HepG2 (cell line): ENCODE measurements at regions not wholly inside any gene's neighbourhood (a gene's known extent, or its start where the extent isn't known, plus 50 kb on each side); places are given as distances from the start of the nearest gene placed in this dataset.

Experiments
- BCL6 ChIP-seq: IDR thresholded peaks from 2 replicates; pipeline ENCODE4 v1.6.1; 2016; ENCODE audit warnings: missing genetic modification reagents, missing compliant biosample characterization
- FOXM1 ChIP-seq: sonication (generic); formaldehyde crosslinking; IDR thresholded peaks from 2 replicates; pipeline ENCODE4 v1.5.0; 2020; ENCODE audit warnings: missing genetic modification reagents
- GTF2F1 ChIP-seq: fragments of 150-350 bp; IDR thresholded peaks from 2 replicates; pipeline ENCODE4 v1.6.1; 2014; ENCODE audit warnings: low read length
- HHEX ChIP-seq: IDR thresholded peaks from 2 replicates; pipeline ENCODE4 v1.6.1; 2016; ENCODE audit warnings: control low read depth
- HNF4A ChIP-seq: sonication (generic); formaldehyde crosslinking; IDR thresholded peaks from 2 replicates; pipeline ENCODE4 v1.4.0; 2020; ENCODE audit warnings: missing genetic modification reagents
- SALL1 ChIP-seq: sonication (generic); formaldehyde crosslinking; IDR thresholded peaks from 2 replicates; pipeline ENCODE4 v1.8.0; 2022; ENCODE audit warnings: mild to moderate bottlenecking, missing genetic modification reagents
- SALL2 ChIP-seq: sonication (generic); formaldehyde crosslinking; IDR thresholded peaks from 2 replicates; pipeline ENCODE4 v1.8.1; 2023; ENCODE audit warnings: mild to moderate bottlenecking, missing genetic modification reagents, inconsistent platforms
- SIX4 ChIP-seq: sonication (generic); formaldehyde crosslinking; IDR thresholded peaks from 2 replicates; pipeline ENCODE4 v1.4.0; 2020; ENCODE audit warnings: missing genetic modification reagents
- TGIF2 ChIP-seq: IDR thresholded peaks from 2 replicates; pipeline ENCODE4 v1.6.1; 2016; ENCODE audit warnings: control low read depth, missing compliant biosample characterization
- ZFP1 ChIP-seq: IDR thresholded peaks from 2 replicates; pipeline ENCODE4 v1.6.1; 2016
- ZNF33A ChIP-seq: sonication (generic); formaldehyde crosslinking; IDR thresholded peaks from 2 replicates; pipeline ENCODE4 v1.5.1; 2020; ENCODE audit warnings: missing genetic modification reagents, mild to moderate bottlenecking, moderate library complexity, borderline replicate concordance
- ZNF510 ChIP-seq: sonication (generic); formaldehyde crosslinking; IDR thresholded peaks from 2 replicates; pipeline ENCODE4 v1.4.0; 2020; ENCODE audit warnings: low read depth, mild to moderate bottlenecking, missing genetic modification reagents
- ZNF563 ChIP-seq: sonication (generic); formaldehyde crosslinking; IDR thresholded peaks from 2 replicates; pipeline ENCODE4 v1.8.0; 2022; ENCODE audit warnings: mild to moderate bottlenecking, moderate library complexity, missing genetic modification reagents
- TF ChIP-seq, protein P1 (sequence below): sonication (generic); formaldehyde crosslinking; IDR thresholded peaks from 2 replicates; pipeline ENCODE4 v1.4.0; 2020; ENCODE audit warnings: missing genetic modification reagents
- TF ChIP-seq, protein P2 (sequence below): fragments of 450-650 bp; IDR thresholded peaks from 2 replicates; pipeline ENCODE4 v1.6.1; 2016
- TF ChIP-seq, protein P3 (sequence below): sonication (generic); formaldehyde crosslinking; IDR thresholded peaks from 2 replicates; pipeline ENCODE4 v1.5.0; 2020; ENCODE audit warnings: mild to moderate bottlenecking, missing genetic modification reagents, borderline replicate concordance

GRCh38 chr2:234773764-234774409, 177.9 kb upstream of the SH3BP4 start (continued):
- TF ChIP-seq FOXM1: no peak
- TF ChIP-seq BCL6 (CRISPR knock-in tag): peak; percentile 39; the same call in 1 of the 2 replicates
- no peak for TF ChIP-seq TGIF2 (CRISPR knock-in tag)
- 0 out of 2 replicates have a peak, but pooled peaks have one; percentile 19 for TF ChIP-seq SALL1 (CRISPR knock-in tag)
- TF ChIP-seq SIX4 (CRISPR knock-in tag): no peak
- TF ChIP-seq, protein P1, sequence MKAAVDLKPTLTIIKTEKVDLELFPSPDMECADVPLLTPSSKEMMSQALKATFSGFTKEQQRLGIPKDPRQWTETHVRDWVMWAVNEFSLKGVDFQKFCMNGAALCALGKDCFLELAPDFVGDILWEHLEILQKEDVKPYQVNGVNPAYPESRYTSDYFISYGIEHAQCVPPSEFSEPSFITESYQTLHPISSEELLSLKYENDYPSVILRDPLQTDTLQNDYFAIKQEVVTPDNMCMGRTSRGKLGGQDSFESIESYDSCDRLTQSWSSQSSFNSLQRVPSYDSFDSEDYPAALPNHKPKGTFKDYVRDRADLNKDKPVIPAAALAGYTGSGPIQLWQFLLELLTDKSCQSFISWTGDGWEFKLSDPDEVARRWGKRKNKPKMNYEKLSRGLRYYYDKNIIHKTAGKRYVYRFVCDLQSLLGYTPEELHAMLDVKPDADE (CRISPR knock-in tag): no peak
- TF ChIP-seq HHEX (CRISPR knock-in tag): no peak
- TF ChIP-seq, protein P2, sequence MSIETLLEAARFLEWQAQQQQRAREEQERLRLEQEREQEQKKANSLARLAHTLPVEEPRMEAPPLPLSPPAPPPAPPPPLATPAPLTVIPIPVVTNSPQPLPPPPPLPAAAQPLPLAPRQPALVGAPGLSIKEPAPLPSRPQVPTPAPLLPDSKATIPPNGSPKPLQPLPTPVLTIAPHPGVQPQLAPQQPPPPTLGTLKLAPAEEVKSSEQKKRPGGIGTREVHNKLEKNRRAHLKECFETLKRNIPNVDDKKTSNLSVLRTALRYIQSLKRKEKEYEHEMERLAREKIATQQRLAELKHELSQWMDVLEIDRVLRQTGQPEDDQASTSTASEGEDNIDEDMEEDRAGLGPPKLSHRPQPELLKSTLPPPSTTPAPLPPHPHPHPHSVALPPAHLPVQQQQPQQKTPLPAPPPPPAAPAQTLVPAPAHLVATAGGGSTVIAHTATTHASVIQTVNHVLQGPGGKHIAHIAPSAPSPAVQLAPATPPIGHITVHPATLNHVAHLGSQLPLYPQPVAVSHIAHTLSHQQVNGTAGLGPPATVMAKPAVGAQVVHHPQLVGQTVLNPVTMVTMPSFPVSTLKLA: no peak
- TF ChIP-seq ZFP1: no peak
- no peak for TF ChIP-seq ZNF33A (CRISPR knock-in tag)
- no peak for TF ChIP-seq ZNF510
- no peak for TF ChIP-seq ZNF563 (CRISPR knock-in tag)
- TF ChIP-seq SALL2 (CRISPR knock-in tag): no peak
- no peak for TF ChIP-seq GTF2F1
- TF ChIP-seq HNF4A: no peak
- TF ChIP-seq, protein P3, sequence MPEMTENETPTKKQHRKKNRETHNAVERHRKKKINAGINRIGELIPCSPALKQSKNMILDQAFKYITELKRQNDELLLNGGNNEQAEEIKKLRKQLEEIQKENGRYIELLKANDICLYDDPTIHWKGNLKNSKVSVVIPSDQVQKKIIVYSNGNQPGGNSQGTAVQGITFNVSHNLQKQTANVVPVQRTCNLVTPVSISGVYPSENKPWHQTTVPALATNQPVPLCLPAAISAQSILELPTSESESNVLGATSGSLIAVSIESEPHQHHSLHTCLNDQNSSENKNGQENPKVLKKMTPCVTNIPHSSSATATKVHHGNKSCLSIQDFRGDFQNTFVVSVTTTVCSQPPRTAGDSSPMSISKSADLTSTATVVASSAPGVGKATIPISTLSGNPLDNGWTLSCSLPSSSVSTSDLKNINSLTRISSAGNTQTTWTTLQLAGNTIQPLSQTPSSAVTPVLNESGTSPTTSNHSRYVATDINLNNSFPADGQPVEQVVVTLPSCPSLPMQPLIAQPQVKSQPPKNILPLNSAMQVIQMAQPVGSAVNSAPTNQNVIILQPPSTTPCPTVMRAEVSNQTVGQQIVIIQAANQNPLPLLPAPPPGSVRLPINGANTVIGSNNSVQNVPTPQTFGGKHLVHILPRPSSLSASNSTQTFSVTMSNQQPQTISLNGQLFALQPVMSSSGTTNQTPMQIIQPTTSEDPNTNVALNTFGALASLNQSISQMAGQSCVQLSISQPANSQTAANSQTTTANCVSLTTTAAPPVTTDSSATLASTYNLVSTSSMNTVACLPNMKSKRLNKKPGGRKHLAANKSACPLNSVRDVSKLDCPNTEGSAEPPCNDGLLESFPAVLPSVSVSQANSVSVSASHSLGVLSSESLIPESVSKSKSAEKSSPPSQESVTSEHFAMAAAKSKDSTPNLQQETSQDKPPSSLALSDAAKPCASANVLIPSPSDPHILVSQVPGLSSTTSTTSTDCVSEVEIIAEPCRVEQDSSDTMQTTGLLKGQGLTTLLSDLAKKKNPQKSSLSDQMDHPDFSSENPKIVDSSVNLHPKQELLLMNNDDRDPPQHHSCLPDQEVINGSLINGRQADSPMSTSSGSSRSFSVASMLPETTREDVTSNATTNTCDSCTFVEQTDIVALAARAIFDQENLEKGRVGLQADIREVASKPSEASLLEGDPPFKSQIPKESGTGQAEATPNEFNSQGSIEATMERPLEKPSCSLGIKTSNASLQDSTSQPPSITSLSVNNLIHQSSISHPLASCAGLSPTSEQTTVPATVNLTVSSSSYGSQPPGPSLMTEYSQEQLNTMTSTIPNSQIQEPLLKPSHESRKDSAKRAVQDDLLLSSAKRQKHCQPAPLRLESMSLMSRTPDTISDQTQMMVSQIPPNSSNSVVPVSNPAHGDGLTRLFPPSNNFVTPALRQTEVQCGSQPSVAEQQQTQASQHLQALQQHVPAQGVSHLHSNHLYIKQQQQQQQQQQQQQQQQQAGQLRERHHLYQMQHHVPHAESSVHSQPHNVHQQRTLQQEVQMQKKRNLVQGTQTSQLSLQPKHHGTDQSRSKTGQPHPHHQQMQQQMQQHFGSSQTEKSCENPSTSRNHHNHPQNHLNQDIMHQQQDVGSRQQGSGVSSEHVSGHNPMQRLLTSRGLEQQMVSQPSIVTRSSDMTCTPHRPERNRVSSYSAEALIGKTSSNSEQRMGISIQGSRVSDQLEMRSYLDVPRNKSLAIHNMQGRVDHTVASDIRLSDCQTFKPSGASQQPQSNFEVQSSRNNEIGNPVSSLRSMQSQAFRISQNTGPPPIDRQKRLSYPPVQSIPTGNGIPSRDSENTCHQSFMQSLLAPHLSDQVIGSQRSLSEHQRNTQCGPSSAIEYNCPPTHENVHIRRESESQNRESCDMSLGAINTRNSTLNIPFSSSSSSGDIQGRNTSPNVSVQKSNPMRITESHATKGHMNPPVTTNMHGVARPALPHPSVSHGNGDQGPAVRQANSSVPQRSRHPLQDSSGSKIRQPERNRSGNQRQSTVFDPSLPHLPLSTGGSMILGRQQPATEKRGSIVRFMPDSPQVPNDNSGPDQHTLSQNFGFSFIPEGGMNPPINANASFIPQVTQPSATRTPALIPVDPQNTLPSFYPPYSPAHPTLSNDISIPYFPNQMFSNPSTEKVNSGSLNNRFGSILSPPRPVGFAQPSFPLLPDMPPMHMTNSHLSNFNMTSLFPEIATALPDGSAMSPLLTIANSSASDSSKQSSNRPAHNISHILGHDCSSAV (CRISPR knock-in tag): no peak
